Heart left ventricle (tissue), 16 donors: ENCODE measurements at regions not wholly inside any gene's neighbourhood (a gene's known extent, or its start where the extent isn't known, plus 50 kb on each side); places are given as distances from the start of the nearest gene placed in this dataset.

ENCODE experiments used
- ATAC-seq, 4 donors: fragments of 200-7000 bp; cut with Tn5 transposase; one replicate each; pipeline ENCODE4 v1.9.1; 2020 to 2022; ENCODE audit warnings: moderate library complexity in 4 of 4, mild to moderate bottlenecking in 3 of 4, moderate number of reproducible peaks in 1 of 4
- DNase-seq, 5 donors: peaks; one replicate each; pipeline ENCODE4 v3.0.0-alpha.2; 2020
- H3K27ac ChIP-seq, 12 donors: fragments of 200-600 bp; sonication (generic) in 4 of 12; one replicate each; pipeline versions ENCODE4 v1.5.0 to v1.8.0; 2016 to 2022; ENCODE audit warnings: mild to moderate bottlenecking in 2 of 12
- H3K27me3 ChIP-seq, 9 donors: fragments of 200-600 bp; sonication (generic) in 2 of 9; one replicate each; pipeline versions ENCODE4 v1.5.1 to v1.8.0; 2016 to 2022; ENCODE audit warnings: mild to moderate bottlenecking in 3 of 9
- H3K36me3 ChIP-seq, 9 donors: fragments of 200-600 bp; sonication (generic) in 2 of 9; one replicate each; pipeline versions ENCODE4 v1.5.0 to v1.8.0; 2018 to 2022; ENCODE audit warnings: mild to moderate bottlenecking in 2 of 9
- H3K4me1 ChIP-seq, 12 donors: fragments of 200-600 bp; sonication (generic) in 4 of 12; one replicate each; pipeline versions ENCODE4 v1.5.0 to v1.8.0; 2016 to 2022; ENCODE audit warnings: mild to moderate bottlenecking in 3 of 12
- H3K4me3 ChIP-seq, 12 donors: fragments of 200-600 bp; sonication (generic) in 4 of 12; one replicate each; pipeline versions ENCODE4 v1.5.0 to v1.8.0; 2017 to 2022; ENCODE audit warnings: mild to moderate bottlenecking in 9 of 12, moderate library complexity in 4 of 12
- H3K9me3 ChIP-seq, 12 donors: fragments of 200-600 bp; sonication (generic) in 4 of 12; one replicate each; pipeline versions ENCODE4 v1.5.0 to v1.8.0; 2016 to 2022; ENCODE audit warnings: mild to moderate bottlenecking in 1 of 12
- CTCF ChIP-seq, 12 donors: fragments of 200-600 bp; sonication (generic) in 4 of 12; IDR thresholded peaks; one replicate each; pipeline versions ENCODE4 v1.5.0 to v1.8.0; 2018 to 2022; ENCODE audit warnings: antibody characterized with exemption in 12 of 12, mild to moderate bottlenecking in 5 of 12
- POLR2A ChIP-seq, 2 donors: fragments of 450-650 bp; IDR thresholded peaks; one replicate each; pipeline ENCODE4 v1.6.1; 2017; ENCODE audit warnings: antibody characterized with exemption in 2 of 2, mild to moderate bottlenecking in 2 of 2, moderate library complexity in 2 of 2
- WGBS, 4 donors: extraction: QIAGEN DNeasy Blood & Tissue Kit in 2 of 4; methylation state at CpG; one replicate each; pipeline versions ENCODE4 v1.1.5 to v1.1.7; 2013 to 2018; 5-methylcytosine and 5-hydroxymethylcytosine counted together
- intact Hi-C, 10 donors: fragments of 100-400 bp; cut with DNase I; formaldehyde crosslinking; loops; one replicate each; pipeline versions ENCODE4 v1.11.1 to v1.14.2; 2022
- donor health status: ischemic (EF 13 %, LVEDD 7.1; RV severe dilation, severe dysfunction).
- donor health status: healthy with polysubstance abuse.
- donor health status: DM: no; HTN: yes; CAD: no.
- donor health status: DM: no; HTN: no; CAD: no.
- donor health status: ischemic (EF 25% LVEDD 6.9; RV normal size, moderate dysfunction).
- donor health status: ischemic (EF 25% LVEDD 5.7; RV mildly dilated, moderate dysfunction).
- donor health status: healthy.
- donor health status: DM: yes; HTN: yes; CAD: no.
- donor health status: ischemic (EF 35%, LVEDD 5.7; RV mildly dilated, moderate dysfunction).
- donor health status: nonischemic (EF 11% LVEDD 7.7; RV severe dilation, severe dysfunction).
- donor health status: DM: yes; HTN: yes; CAD: no.
- donor health status: PGD.
- donor health status: ischemic (EF 29% LVEDD 5.4; RV normal size, mild dysfunction).
- donor health status: nonischemic (EF 23%, LVEDD 6.1; RV moderate dilation, normal function).

- DNase-seq: no peak
- H3K27ac ChIP-seq: peak overlapping the region in 7 of 12 donors; percentile 18 to 56 (median 47)
- TF ChIP-seq CTCF (IDR thresholded peaks at IDR 0.05): no peak
- TF ChIP-seq POLR2A (IDR thresholded peaks at IDR 0.05): no peak
- intact Hi-C loops: no loop called here
- peaks cover 0 to 5% (median 0%) of the 10 kb centered on the region in 12 donors for H3K4me1 ChIP-seq
- no peak overlapping the region for H3K4me3 ChIP-seq
- H3K36me3 ChIP-seq: no peaks in the 10 kb centered on the region
- H3K9me3 ChIP-seq: peaks cover 0 to 10% (median 0%) of the 10 kb centered on the region in 12 donors
- no peaks in the 10 kb centered on the region for H3K27me3 ChIP-seq
- ATAC-seq: peak in 1 of 4 donors; percentile 44
These were observed 51.0 kb upstream of the DSC1 start for GRCh38 chr18:31213641-31214040.

GRCh38 chr18:31217038-31217849, 54.6 kb upstream of the DSC1 start:
- TF ChIP-seq POLR2A (IDR thresholded peaks at IDR 0.05) (no peak), CTCF (IDR thresholded peaks at IDR 0.05) (no peak)
- H3K27me3 ChIP-seq: no peaks in the 10 kb centered on the region
- ATAC-seq (no peak), DNase-seq (no peak)
- intact Hi-C loops: no loop called here
- H3K9me3 ChIP-seq: peaks cover 0 to 36% (median 3%) of the 10 kb centered on the region in 12 donors
- no peaks in the 10 kb centered on the region for H3K4me1 ChIP-seq
- no peak overlapping the region for H3K27ac ChIP-seq
- H3K36me3 ChIP-seq: no peaks in the 10 kb centered on the region
- no peak overlapping the region for H3K4me3 ChIP-seq
- WGBS, 4 donors: 66 to 73% (median 69%) methylated on average over 10 to 12 of the region's 12 CpGs

- Histone ChIP-seq H3K36me3 (no peaks in the 10 kb centered on the region), H3K27ac (no peak overlapping the region), H3K4me3 (no peak overlapping the region), H3K27me3 (no peaks in the 10 kb centered on the region), H3K4me1 (no peaks in the 10 kb centered on the region), H3K9me3 (peaks cover 0 to 43% (median 3%) of the 10 kb centered on the region in 12 donors)
- intact Hi-C loops: no loop called here
- ATAC-seq (no peak), DNase-seq (no peak)
- TF ChIP-seq POLR2A (IDR thresholded peaks at IDR 0.05) (no peak), CTCF (IDR thresholded peaks at IDR 0.05) (no peak)
- whole genome bisulfite sequencing, 4 donors: 89 to 94% (median 91%) methylated on average over 4 of the region's 4 CpGs
These were observed 56.2 kb upstream of the DSC1 start for GRCh38 chr18:31218671-31219383.

- Histone ChIP-seq H3K27ac (no peak overlapping the region), H3K4me3 (no peak overlapping the region), H3K9me3 (peaks cover 0 to 43% (median 3%) of the 10 kb centered on the region in 12 donors), H3K27me3 (no peaks in the 10 kb centered on the region), H3K4me1 (no peaks in the 10 kb centered on the region), H3K36me3 (no peaks in the 10 kb centered on the region)
- intact Hi-C loops: no loop called here
- no peak for ATAC-seq
- DNase-seq: no peak
- 87 to 92% (median 90%) methylated on average over 2 of the region's 2 CpGs for WGBS, 4 donors
- TF ChIP-seq POLR2A (IDR thresholded peaks at IDR 0.05) (no peak), CTCF (IDR thresholded peaks at IDR 0.05) (no peak)
These were observed 56.7 kb upstream of the DSC1 start for GRCh38 chr18:31219395-31219794.
